ENCODE measurements at regions not wholly inside any gene's neighbourhood (a gene's known extent, or its start where the extent isn't known, plus 50 kb on each side); places are given as distances from the start of the nearest gene placed in this dataset.

GRCh38 chr9:107713470-107713869, 223.9 kb upstream of the KLF4 start:
- intact Hi-C loops (cut with DNase I), result no loop called here
- no peak for TF ChIP-seq CTCF (IDR thresholded peaks at IDR 0.05)
- no peak for ATAC-seq

GRCh38 chr9:107712390-107712789, 222.8 kb upstream of the KLF4 start:
- no peak for TF ChIP-seq CTCF (IDR thresholded peaks at IDR 0.05)
- no peak for DNase-seq
- peak in 1 of 2 donors; percentile 16 for ATAC-seq
- Histone ChIP-seq H3K4me1 (peaks cover 19% of the 10 kb centered on the region), H3K27ac (no peak overlapping the region), H3K4me3 (no peak overlapping the region), H3K9me3 (no peaks in the 10 kb centered on the region), H3K27me3 (ENCODE audit: low read depth) (no peaks in the 10 kb centered on the region), H3K36me3 (no peaks in the 10 kb centered on the region)
- intact Hi-C loops (cut with DNase I), result no loop called here

More at GRCh38 chr9:107713470-107713869, 223.9 kb upstream of the KLF4 start:
- H3K36me3 ChIP-seq, result no peaks in the 10 kb centered on the region
- H3K27ac ChIP-seq, result no peak overlapping the region
- peaks cover 15% of the 10 kb centered on the region for H3K4me1 ChIP-seq
- no peak overlapping the region for H3K4me3 ChIP-seq
- no peaks in the 10 kb centered on the region for H3K9me3 ChIP-seq
- H3K27me3 ChIP-seq (ENCODE audit: low read depth), result no peaks in the 10 kb centered on the region
- DNase-seq, result no peak

- peaks cover 19% of the 10 kb centered on the region for H3K4me1 ChIP-seq
- no peaks in the 10 kb centered on the region for H3K36me3 ChIP-seq
- H3K27ac ChIP-seq, result no peak overlapping the region
- TF ChIP-seq CTCF (IDR thresholded peaks at IDR 0.05), result no peak
- no peak for DNase-seq
- intact Hi-C loops (cut with DNase I), result no loop called here
- no peak overlapping the region for H3K4me3 ChIP-seq
- H3K9me3 ChIP-seq, result no peaks in the 10 kb centered on the region
- H3K27me3 ChIP-seq (ENCODE audit: low read depth), result no peaks in the 10 kb centered on the region
- ATAC-seq, result peak in 1 of 2 donors; percentile 33
Measured at GRCh38 chr9:107711542-107711941, 222.0 kb upstream of the KLF4 start.

- intact Hi-C loops (cut with DNase I), result no loop called here
- Histone ChIP-seq H3K4me3 (no peak overlapping the region), H3K27me3 (ENCODE audit: low read depth) (no peaks in the 10 kb centered on the region), H3K9me3 (no peaks in the 10 kb centered on the region), H3K27ac (no peak overlapping the region), H3K4me1 (peaks cover 19% of the 10 kb centered on the region), H3K36me3 (no peaks in the 10 kb centered on the region)
- TF ChIP-seq CTCF (IDR thresholded peaks at IDR 0.05), result no peak
- DNase-seq, result no peak
- ATAC-seq, result no peak
Measured at GRCh38 chr9:107710953-107711352, 221.4 kb upstream of the KLF4 start.

GRCh38 chr9:107710546-107710945, 221.0 kb upstream of the KLF4 start:
- TF ChIP-seq CTCF (IDR thresholded peaks at IDR 0.05), result no peak
- Histone ChIP-seq H3K4me1 (peaks cover 19% of the 10 kb centered on the region), H3K9me3 (no peaks in the 10 kb centered on the region), H3K27me3 (ENCODE audit: low read depth) (no peaks in the 10 kb centered on the region), H3K4me3 (no peak overlapping the region), H3K36me3 (no peaks in the 10 kb centered on the region), H3K27ac (no peak overlapping the region)
- intact Hi-C loops (cut with DNase I), result no loop called here
- ATAC-seq (no peak), DNase-seq (no peak)

GRCh38 chr9:107708791-107709190, 219.2 kb upstream of the KLF4 start:
- H3K9me3 ChIP-seq, result no peaks in the 10 kb centered on the region
- H3K4me1 ChIP-seq, result peaks cover 19% of the 10 kb centered on the region
- no peaks in the 10 kb centered on the region for H3K27me3 ChIP-seq (ENCODE audit: low read depth)
- no peak for TF ChIP-seq CTCF (IDR thresholded peaks at IDR 0.05)
- ATAC-seq (no peak), DNase-seq (no peak)
- intact Hi-C loops (cut with DNase I), result no loop called here
- H3K36me3 ChIP-seq, result no peaks in the 10 kb centered on the region
- H3K27ac ChIP-seq, result no peak overlapping the region
- H3K4me3 ChIP-seq, result no peak overlapping the region

Data from lower lobe of right lung (tissue), 2 donors.